Neural cell (in vitro differentiated cells): ENCODE measurements at regions not wholly inside any gene's neighbourhood (a gene's known extent, or its start where the extent isn't known, plus 50 kb on each side); places are given as distances from the start of the nearest gene placed in this dataset.

Source experiments
- H2AFZ ChIP-seq: fragments of 200-600, 300-800 bp; sonication (generic), shearing (Covaris generic); 2 replicates; pipeline ENCODE4 v1.6.0; 2014; ENCODE audit warnings: low read depth, mild to moderate bottlenecking, antibody characterized with exemption, low read length, moderate library complexity
- H3F3A ChIP-seq: fragments of 200-600 bp; shearing (Covaris generic); 2 replicates; pipeline ENCODE4 v1.6.1; 2016; ENCODE audit warnings: mild to moderate bottlenecking, moderate library complexity, mixed read lengths, antibody characterized with exemption, low read length; ENCODE audit not compliant: insufficient read depth, poor library complexity, severe bottlenecking
- H3K27ac ChIP-seq: fragments of 200-600, 300-800 bp; sonication (generic), shearing (Covaris generic); 2 replicates; pipeline ENCODE4 v1.5.1; 2014; ENCODE audit warnings: mild to moderate bottlenecking, low read length, moderate library complexity
- H3K27me3 ChIP-seq: fragments of 300-800, 200-600 bp; sonication (generic), shearing (Covaris generic); 2 replicates; pipeline ENCODE4 v1.6.0; 2014; ENCODE audit warnings: mild to moderate bottlenecking, low read depth, low read length, moderate library complexity; ENCODE audit not compliant: insufficient read depth
- H3K36me3 ChIP-seq: fragments of 300-800, 200-600 bp; sonication (generic), shearing (Covaris generic); 2 replicates; pipeline ENCODE4 v1.5.1; 2014; ENCODE audit warnings: mild to moderate bottlenecking, antibody characterized with exemption, low read length, moderate library complexity; ENCODE audit not compliant: insufficient read depth
- H3K4me2 ChIP-seq: fragments of 300-800, 200-600 bp; sonication (generic), shearing (Covaris generic); 2 replicates; pipeline ENCODE4 v1.6.0; 2014; ENCODE audit warnings: mild to moderate bottlenecking, low read length
- H3K4me3 ChIP-seq: fragments of 300-800, 200-600 bp; sonication (generic), shearing (Covaris generic); 2 replicates; pipeline ENCODE4 v1.5.1; 2014; ENCODE audit warnings: mild to moderate bottlenecking, low read length, moderate library complexity
- H3K79me2 ChIP-seq: fragments of 200-600 bp; shearing (Covaris generic); replicated peaks from 2 replicates; pipeline ENCODE4 v1.6.0; 2014; ENCODE audit warnings: mild to moderate bottlenecking, low read length, moderate library complexity; ENCODE audit not compliant: insufficient read depth
- H3K9ac ChIP-seq: fragments of 300-800, 200-600 bp; sonication (generic), shearing (Covaris generic); 2 replicates; pipeline ENCODE4 v1.6.1; 2016; ENCODE audit warnings: mild to moderate bottlenecking, low read length, mixed read lengths
- H3K9me2 ChIP-seq: fragments of 200-600 bp; shearing (Covaris generic); 2 replicates; pipeline ENCODE4 v1.6.1; 2016; ENCODE audit warnings: mild to moderate bottlenecking, low read length, mixed read lengths; ENCODE audit not compliant: insufficient read depth
- H3K9me3 ChIP-seq: fragments of 200-600, 300-800 bp; sonication (generic), shearing (Covaris generic); 2 replicates; pipeline ENCODE4 v1.6.1; 2016; ENCODE audit warnings: mild to moderate bottlenecking, mixed run types, low read length, moderate library complexity, mixed read lengths
- H4K20me1 ChIP-seq: fragments of 200-600 bp; shearing (Covaris generic); 2 replicates; pipeline ENCODE4 v1.6.1; 2016; ENCODE audit warnings: mild to moderate bottlenecking, mixed run types; ENCODE audit not compliant: insufficient read depth
- EP300 ChIP-seq: fragments of 450-650 bp; conservative IDR thresholded peaks from 2 replicates; pipeline ENCODE4 v1.6.1; 2014; ENCODE audit warnings: antibody characterized with exemption, mild to moderate bottlenecking, moderate library complexity; ENCODE audit not compliant: poor library complexity, severe bottlenecking
- EZH2 ChIP-seq: fragments of 200-600, 300-800 bp; shearing (Covaris generic), sonication (generic); IDR thresholded peaks from 2 replicates; pipeline ENCODE4 v1.6.1; 2014; ENCODE audit warnings: antibody characterized with exemption, low read length, borderline replicate concordance, mild to moderate bottlenecking; ENCODE audit not compliant: insufficient read depth, poor library complexity, severe bottlenecking
- MXI1 ChIP-seq: fragments of 450-650 bp; conservative IDR thresholded peaks from 2 replicates; pipeline ENCODE4 v1.6.1; 2014; ENCODE audit warnings: antibody characterized with exemption, mild to moderate bottlenecking; ENCODE audit not compliant: poor library complexity, severe bottlenecking
- POLR2AphosphoS5 ChIP-seq: IDR thresholded peaks from 2 replicates; pipeline ENCODE4 v1.6.1; 2012
- RAD21 ChIP-seq: fragments of 450-650 bp; conservative IDR thresholded peaks from 2 replicates; pipeline ENCODE4 v1.6.1; 2014; ENCODE audit warnings: antibody characterized with exemption, mild to moderate bottlenecking, moderate library complexity
- SMC3 ChIP-seq: fragments of 450-650 bp; conservative IDR thresholded peaks from 2 replicates; pipeline ENCODE4 v1.6.1; 2014; ENCODE audit warnings: antibody characterized with exemption, mild to moderate bottlenecking, moderate library complexity; ENCODE audit not compliant: poor library complexity
- TAF1 ChIP-seq: IDR thresholded peaks from 2 replicates; pipeline ENCODE4 v1.6.1; 2012; ENCODE audit warnings: low read depth
- TF ChIP-seq, protein P1 (sequence below): fragments of 450-650 bp; IDR thresholded peaks from 2 replicates; pipeline ENCODE4 v1.5.1; 2014; ENCODE audit warnings: antibody characterized with exemption, mild to moderate bottlenecking, moderate library complexity; ENCODE audit not compliant: poor library complexity, severe bottlenecking
- TF ChIP-seq, protein P2 (sequence below): IDR thresholded peaks from 2 replicates; pipeline ENCODE4 v1.6.1; 2012; ENCODE audit warnings: borderline replicate concordance

DNA sequence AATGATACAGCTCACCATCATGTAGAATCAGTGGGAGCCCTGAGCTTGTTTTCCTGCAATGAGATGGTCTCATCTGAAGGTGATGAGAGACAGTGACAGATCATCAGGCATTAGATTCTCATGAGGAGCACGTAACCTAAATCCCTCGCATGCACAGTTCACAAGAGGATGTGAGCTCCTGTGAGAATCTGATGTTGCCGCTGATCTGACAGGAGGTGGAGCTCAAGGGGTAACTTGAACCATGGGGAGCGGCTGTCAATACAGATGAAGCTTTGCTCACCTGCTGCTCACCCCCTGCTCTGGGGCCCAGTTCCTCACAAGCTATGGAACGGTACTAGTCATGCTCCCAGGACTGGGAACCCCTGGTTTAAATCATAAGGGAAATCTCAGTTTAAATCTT, 89.2 kb downstream of the THBS2 start:
- Histone ChIP-seq H3K4me3 (no peak overlapping the region), H3K27me3 (no peaks in the 10 kb centered on the region), H4K20me1 (no peaks in the 10 kb centered on the region), H3K27ac (no peak overlapping the region), H3K9me2 (no peaks in the 10 kb centered on the region), H3K4me2 (no peak overlapping the region), H3K9me3 (no peaks in the 10 kb centered on the region), H3K9ac (no peak overlapping the region), H3K36me3 (no peaks in the 10 kb centered on the region), H3F3A (no peaks in the 10 kb centered on the region), H2AFZ (no peak overlapping the region), H3K79me2 (no peaks in the 10 kb centered on the region)
- TF ChIP-seq, protein P1, sequence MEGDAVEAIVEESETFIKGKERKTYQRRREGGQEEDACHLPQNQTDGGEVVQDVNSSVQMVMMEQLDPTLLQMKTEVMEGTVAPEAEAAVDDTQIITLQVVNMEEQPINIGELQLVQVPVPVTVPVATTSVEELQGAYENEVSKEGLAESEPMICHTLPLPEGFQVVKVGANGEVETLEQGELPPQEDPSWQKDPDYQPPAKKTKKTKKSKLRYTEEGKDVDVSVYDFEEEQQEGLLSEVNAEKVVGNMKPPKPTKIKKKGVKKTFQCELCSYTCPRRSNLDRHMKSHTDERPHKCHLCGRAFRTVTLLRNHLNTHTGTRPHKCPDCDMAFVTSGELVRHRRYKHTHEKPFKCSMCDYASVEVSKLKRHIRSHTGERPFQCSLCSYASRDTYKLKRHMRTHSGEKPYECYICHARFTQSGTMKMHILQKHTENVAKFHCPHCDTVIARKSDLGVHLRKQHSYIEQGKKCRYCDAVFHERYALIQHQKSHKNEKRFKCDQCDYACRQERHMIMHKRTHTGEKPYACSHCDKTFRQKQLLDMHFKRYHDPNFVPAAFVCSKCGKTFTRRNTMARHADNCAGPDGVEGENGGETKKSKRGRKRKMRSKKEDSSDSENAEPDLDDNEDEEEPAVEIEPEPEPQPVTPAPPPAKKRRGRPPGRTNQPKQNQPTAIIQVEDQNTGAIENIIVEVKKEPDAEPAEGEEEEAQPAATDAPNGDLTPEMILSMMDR: no peak
- TF ChIP-seq POLR2AphosphoS5: no peak
- no peak for TF ChIP-seq EZH2
- no peak for TF ChIP-seq TAF1
- no peak for TF ChIP-seq EP300
- TF ChIP-seq MXI1: no peak
- TF ChIP-seq, protein P2, sequence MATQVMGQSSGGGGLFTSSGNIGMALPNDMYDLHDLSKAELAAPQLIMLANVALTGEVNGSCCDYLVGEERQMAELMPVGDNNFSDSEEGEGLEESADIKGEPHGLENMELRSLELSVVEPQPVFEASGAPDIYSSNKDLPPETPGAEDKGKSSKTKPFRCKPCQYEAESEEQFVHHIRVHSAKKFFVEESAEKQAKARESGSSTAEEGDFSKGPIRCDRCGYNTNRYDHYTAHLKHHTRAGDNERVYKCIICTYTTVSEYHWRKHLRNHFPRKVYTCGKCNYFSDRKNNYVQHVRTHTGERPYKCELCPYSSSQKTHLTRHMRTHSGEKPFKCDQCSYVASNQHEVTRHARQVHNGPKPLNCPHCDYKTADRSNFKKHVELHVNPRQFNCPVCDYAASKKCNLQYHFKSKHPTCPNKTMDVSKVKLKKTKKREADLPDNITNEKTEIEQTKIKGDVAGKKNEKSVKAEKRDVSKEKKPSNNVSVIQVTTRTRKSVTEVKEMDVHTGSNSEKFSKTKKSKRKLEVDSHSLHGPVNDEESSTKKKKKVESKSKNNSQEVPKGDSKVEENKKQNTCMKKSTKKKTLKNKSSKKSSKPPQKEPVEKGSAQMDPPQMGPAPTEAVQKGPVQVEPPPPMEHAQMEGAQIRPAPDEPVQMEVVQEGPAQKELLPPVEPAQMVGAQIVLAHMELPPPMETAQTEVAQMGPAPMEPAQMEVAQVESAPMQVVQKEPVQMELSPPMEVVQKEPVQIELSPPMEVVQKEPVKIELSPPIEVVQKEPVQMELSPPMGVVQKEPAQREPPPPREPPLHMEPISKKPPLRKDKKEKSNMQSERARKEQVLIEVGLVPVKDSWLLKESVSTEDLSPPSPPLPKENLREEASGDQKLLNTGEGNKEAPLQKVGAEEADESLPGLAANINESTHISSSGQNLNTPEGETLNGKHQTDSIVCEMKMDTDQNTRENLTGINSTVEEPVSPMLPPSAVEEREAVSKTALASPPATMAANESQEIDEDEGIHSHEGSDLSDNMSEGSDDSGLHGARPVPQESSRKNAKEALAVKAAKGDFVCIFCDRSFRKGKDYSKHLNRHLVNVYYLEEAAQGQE: no peak

DNA sequence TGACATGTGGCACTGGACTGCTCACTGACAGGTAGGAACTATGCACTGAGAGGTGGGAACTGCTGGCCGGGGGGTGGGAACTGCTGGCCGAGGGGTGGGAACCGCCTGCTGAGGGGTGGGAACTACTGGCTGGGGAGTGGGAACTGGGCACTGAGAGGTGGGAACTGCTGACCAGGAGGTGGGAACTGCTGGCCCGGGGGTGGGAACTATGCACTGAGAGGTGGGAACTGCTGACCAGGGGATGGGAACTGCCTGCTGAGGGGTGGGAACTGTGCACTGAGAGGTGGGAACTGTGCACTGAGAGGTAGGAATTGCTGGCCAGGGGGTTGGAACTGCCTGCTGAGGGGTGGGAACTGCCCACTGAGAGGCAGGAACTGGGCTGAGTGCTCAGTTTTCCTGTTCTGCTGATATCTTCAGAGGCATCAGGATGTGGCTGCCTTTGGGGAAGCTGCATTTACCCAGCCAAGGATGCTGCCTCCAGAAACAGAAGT, 90.2 kb downstream of the THBS2 start:
- H3K79me2 ChIP-seq: no peaks in the 10 kb centered on the region
- H3K4me3 ChIP-seq: no peak overlapping the region
- H3K27ac ChIP-seq: no peak overlapping the region
- TF ChIP-seq RAD21: no peak
- TF ChIP-seq EP300: no peak
- TF ChIP-seq, protein P1: no peak
- no peak for TF ChIP-seq POLR2AphosphoS5
- no peak for TF ChIP-seq MXI1
- no peak for TF ChIP-seq SMC3
- H2AFZ ChIP-seq: no peak overlapping the region
- H3F3A ChIP-seq: no peaks in the 10 kb centered on the region
- H3K9me2 ChIP-seq: no peaks in the 10 kb centered on the region
- no peak overlapping the region for H3K9ac ChIP-seq
- no peaks in the 10 kb centered on the region for H3K9me3 ChIP-seq
- H3K36me3 ChIP-seq: no peaks in the 10 kb centered on the region
- H3K27me3 ChIP-seq: no peaks in the 10 kb centered on the region
- no peaks in the 10 kb centered on the region for H4K20me1 ChIP-seq
- no peak overlapping the region for H3K4me2 ChIP-seq
